LHCN-M2 (cell line): ENCODE measurements at regions not wholly inside any gene's neighbourhood (a gene's known extent, or its start where the extent isn't known, plus 50 kb on each side); places are given as distances from the start of the nearest gene placed in this dataset.

Source experiments
- DNase-seq: peaks from one replicate; pipeline ENCODE4 v3.0.0-alpha.2; 2012; ENCODE audit warnings: low read depth

DNA sequence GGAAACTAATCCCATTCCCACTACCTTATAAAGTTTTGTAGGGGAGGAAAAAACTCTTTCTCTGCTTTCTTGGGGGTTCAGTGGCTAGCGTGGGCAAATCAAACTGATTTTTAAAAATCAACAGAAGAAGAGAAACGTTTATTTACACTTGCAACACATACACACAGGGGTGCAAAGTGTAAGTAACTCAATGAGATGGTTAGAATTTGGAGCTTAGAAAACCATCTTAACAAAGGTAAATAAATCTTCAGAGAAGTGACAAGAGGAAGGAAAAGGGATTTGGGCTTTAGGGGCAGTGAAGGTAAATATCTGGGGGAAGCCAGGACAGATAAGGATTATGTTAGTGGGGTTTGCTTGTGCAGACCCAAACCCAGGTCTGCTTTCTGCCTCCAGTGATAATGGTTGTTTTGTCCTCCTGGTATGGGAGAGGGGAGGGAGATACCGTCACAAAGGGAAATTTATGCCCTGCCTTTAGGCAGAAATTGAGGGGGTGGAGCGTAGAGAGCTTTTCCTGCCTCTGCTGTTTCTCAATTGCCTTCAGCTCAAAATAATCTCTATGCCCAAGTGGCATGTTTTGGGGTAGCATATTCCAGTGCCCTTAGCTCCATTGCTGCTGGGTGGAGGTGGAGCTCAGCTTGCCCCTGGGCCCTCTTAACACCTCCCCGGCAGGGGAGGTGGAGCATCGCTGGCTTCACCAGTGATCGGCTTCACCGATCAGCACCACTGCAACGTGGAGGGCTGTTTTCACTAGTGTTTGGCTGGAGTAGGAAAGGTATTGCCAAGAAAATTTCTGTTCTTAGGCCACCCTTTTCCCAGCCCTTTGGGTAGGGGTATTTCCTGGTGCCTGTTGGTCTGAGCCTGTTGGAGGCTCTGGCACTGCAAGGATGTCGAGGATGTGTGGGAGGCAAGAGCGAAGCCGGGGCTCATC lies 92.2 kb downstream of the TEX51 start:
- no peak for DNase-seq

DNA sequence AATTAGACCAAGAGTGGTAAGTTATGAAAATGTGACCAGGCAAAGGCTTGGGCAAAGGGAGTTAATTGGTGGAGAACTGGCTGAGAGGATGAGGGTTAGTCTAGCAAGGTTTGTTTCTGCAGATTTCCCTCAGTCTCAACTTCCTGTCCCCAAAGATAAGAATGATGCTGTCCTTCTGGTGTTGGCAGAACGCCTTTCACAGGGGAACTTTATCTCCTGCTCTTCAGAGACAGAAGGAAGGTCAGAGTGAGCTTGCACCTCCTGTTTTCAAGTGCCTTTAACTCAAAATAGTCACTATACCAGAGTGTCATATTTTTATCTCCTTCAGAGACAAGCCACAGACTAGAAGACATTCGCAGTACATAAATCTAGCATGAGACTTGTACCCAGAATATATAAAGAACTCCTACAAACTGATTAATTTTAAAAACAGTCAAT lies 95.7 kb downstream of the TEX51 start:
- DNase-seq = no peak

DNA sequence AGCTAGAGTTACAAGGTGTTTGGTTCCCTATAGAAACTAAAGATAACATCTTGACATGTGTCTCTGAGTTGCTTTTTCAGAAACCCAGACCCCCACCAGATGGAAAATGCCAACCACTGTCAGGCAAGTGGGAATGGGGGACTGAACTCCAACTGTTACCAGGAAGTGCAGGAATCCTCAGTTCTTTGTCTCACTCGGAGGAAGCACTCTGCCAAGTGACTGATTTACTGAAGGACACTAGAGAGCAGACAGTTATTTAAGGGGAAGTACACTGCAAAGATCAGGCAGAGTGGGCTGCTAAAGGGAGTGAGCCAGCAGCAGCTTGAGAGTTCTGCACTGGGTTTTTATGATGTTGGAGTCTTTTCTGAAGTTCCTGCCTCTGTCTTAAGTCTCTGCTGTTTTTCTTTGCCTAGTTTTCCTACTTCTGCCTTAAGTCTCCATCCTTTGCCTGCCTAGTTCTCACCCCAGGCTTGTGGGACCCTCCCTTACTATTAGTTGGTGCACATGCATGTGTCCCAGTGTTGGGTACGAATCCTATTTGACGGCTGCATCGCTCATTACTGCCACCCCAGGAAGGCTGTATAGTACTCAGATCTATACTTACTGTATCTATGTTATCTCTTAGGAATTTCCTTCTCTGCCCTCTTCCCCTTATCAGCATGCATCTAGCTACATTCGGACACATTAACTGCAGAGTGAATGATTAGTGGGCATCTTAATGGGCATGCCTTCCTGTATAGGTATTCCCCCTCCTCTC lies 97.1 kb downstream of the TEX51 start:
- DNase-seq = no peak

DNA sequence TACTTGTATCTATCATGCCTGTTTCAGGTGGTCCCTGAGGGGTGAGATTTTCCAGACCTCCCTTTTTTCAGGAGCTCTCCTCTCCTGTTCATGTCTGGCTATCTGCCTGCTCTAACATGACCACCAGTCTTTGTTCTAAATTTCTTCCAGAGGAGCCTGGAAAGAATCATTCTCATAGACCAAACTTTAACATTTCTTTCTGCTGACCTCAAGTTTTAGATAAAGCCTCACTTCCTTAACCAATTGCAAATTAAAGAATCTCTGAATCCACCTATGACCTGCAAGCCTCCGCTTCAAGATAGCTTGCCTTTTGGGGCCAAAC lies 97.6 kb downstream of the TEX51 start:
- DNase-seq = no peak
